Smooth muscle cell (in vitro differentiated cells): ENCODE measurements at regions not wholly inside any gene's neighbourhood (a gene's known extent, or its start where the extent isn't known, plus 50 kb on each side); places are given as distances from the start of the nearest gene placed in this dataset.

Source experiments
- DNase-seq: peaks from one replicate; lab custom pipeline; 2025; ENCODE audit not compliant: unreplicated experiment; lab: John Stamatoyannopoulos, UW
- H2AFZ ChIP-seq: fragments of 200-600 bp; sonication (generic); 2 replicates; pipeline ENCODE4 v1.6.0; 2016; ENCODE audit warnings: antibody characterized with exemption, low read depth, mild to moderate bottlenecking
- H3F3A ChIP-seq: fragments of 200-600 bp; sonication (generic); 2 replicates; pipeline ENCODE4 v1.6.0; 2017; ENCODE audit warnings: antibody characterized with exemption, low read depth
- H3K27ac ChIP-seq: fragments of 200-600 bp; sonication (generic); 2 replicates; pipeline ENCODE4 v1.5.1; 2016; ENCODE audit warnings: low read depth, mild to moderate bottlenecking
- H3K27me3 ChIP-seq: fragments of 200-600 bp; sonication (generic); 2 replicates; pipeline ENCODE4 v1.6.1; 2016; ENCODE audit warnings: low read depth, mild to moderate bottlenecking
- H3K36me3 ChIP-seq: fragments of 200-600 bp; sonication (generic); 2 replicates; pipeline ENCODE4 v1.5.1; 2016; ENCODE audit warnings: low read depth
- H3K4me1 ChIP-seq: fragments of 200-600 bp; sonication (generic); 2 replicates; pipeline ENCODE4 v1.5.1; 2016; ENCODE audit warnings: low read depth
- H3K4me2 ChIP-seq: fragments of 200-600 bp; sonication (generic); 2 replicates; pipeline ENCODE4 v1.6.0; 2016; ENCODE audit warnings: mild to moderate bottlenecking
- H3K4me3 ChIP-seq: fragments of 200-600 bp; sonication (generic); 2 replicates; pipeline ENCODE4 v1.5.1; 2016; ENCODE audit warnings: mild to moderate bottlenecking
- H3K79me2 ChIP-seq: fragments of 200-600 bp; sonication (generic); 2 replicates; pipeline ENCODE4 v1.6.0; 2016; ENCODE audit warnings: low read depth, mild to moderate bottlenecking
- H3K9ac ChIP-seq: fragments of 200-600 bp; sonication (generic); 2 replicates; pipeline ENCODE4 v1.6.0; 2016; ENCODE audit warnings: low read depth
- H3K9me3 ChIP-seq: fragments of 200-600 bp; sonication (generic); replicated peaks from 2 replicates; pipeline ENCODE4 v1.5.1; 2016; ENCODE audit warnings: low read depth
- H4K20me1 ChIP-seq: fragments of 200-600 bp; sonication (generic); 2 replicates; pipeline ENCODE4 v1.6.0; 2016; ENCODE audit warnings: low read depth
- WGBS: methylation state at CpG from one replicate; pipeline ENCODE4 v1.1.7; 2016; ENCODE audit warnings: low lambda C conversion rate; 5-methylcytosine and 5-hydroxymethylcytosine counted together
- TF ChIP-seq, protein P1 (sequence below): fragments of 200-600 bp; sonication (generic); IDR thresholded peaks from 2 replicates; pipeline ENCODE4 v1.5.1; 2017; ENCODE audit warnings: borderline replicate concordance, mild to moderate bottlenecking, antibody characterized with exemption; ENCODE audit not compliant: insufficient read depth, poor library complexity, severe bottlenecking

- H3K27ac ChIP-seq = no peak overlapping the region
- H3K79me2 ChIP-seq = no peaks in the 10 kb centered on the region
- H3K36me3 ChIP-seq = no peaks in the 10 kb centered on the region
- H3K4me1 ChIP-seq = no peaks in the 10 kb centered on the region
- H3K4me2 ChIP-seq = no peak overlapping the region
- H3F3A ChIP-seq = no peaks in the 10 kb centered on the region
- TF ChIP-seq, protein P1, sequence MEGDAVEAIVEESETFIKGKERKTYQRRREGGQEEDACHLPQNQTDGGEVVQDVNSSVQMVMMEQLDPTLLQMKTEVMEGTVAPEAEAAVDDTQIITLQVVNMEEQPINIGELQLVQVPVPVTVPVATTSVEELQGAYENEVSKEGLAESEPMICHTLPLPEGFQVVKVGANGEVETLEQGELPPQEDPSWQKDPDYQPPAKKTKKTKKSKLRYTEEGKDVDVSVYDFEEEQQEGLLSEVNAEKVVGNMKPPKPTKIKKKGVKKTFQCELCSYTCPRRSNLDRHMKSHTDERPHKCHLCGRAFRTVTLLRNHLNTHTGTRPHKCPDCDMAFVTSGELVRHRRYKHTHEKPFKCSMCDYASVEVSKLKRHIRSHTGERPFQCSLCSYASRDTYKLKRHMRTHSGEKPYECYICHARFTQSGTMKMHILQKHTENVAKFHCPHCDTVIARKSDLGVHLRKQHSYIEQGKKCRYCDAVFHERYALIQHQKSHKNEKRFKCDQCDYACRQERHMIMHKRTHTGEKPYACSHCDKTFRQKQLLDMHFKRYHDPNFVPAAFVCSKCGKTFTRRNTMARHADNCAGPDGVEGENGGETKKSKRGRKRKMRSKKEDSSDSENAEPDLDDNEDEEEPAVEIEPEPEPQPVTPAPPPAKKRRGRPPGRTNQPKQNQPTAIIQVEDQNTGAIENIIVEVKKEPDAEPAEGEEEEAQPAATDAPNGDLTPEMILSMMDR = no peak
- H3K27me3 ChIP-seq = no peaks in the 10 kb centered on the region
- WGBS = 94% methylated on average over 1 of the region's 1 CpG
- H4K20me1 ChIP-seq = no peaks in the 10 kb centered on the region
- no peak overlapping the region for H3K4me3 ChIP-seq
- no peak overlapping the region for H2AFZ ChIP-seq
- no peak overlapping the region for H3K9ac ChIP-seq
- no peaks in the 10 kb centered on the region for H3K9me3 ChIP-seq
- DNase-seq = no peak
These were observed 111.2 kb upstream of the OPRM1 start for GRCh38 chr6:153927867-153928266.

DNA sequence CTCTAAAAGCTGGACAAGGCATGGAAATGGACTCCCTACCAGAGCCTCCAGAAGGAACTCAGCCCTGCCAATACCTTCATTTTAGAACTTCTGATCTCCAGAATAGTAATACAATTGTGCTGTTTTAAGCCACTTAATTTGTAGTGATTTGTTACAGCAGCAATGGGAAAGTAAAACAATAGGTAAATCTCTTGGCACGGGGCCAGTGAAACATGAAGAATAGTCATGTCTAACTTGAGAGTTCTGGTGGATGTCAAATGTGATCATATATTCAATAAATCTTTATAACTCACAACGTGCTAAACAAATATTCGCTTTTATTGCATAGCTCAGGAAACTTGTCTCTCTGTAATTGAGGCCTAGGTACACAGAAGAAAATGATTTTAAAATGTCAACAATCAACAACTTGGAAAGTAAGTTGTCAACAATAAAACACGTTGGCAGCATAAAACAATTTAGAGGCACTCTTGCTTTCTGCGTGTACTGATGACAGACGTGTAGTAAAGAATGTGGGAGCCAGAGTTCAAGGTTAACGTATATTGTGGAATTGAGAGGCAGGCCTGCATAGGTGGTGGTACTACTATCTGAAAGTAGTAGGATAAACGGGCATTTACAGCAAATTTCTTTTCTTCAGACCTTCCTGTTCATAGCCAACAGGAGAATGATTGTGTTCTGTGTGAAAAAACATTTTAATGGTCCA, 140.5 kb upstream of the OPRM1 start:
- H2AFZ ChIP-seq = no peak overlapping the region
- H3K27me3 ChIP-seq = no peaks in the 10 kb centered on the region
- H3K9me3 ChIP-seq = no peaks in the 10 kb centered on the region
- no peaks in the 10 kb centered on the region for H3F3A ChIP-seq
- no peak for DNase-seq
- H3K9ac ChIP-seq = no peak overlapping the region
- H3K36me3 ChIP-seq = no peaks in the 10 kb centered on the region
- WGBS = 90% methylated on average over 8 of the region's 8 CpGs
- H3K4me2 ChIP-seq = no peak overlapping the region
- H3K27ac ChIP-seq = no peak overlapping the region
- H3K4me1 ChIP-seq = no peaks in the 10 kb centered on the region
- no peaks in the 10 kb centered on the region for H4K20me1 ChIP-seq
- H3K4me3 ChIP-seq = no peak overlapping the region
- no peaks in the 10 kb centered on the region for H3K79me2 ChIP-seq
- TF ChIP-seq, protein P1 = no peak

- H3K4me1 ChIP-seq = no peaks in the 10 kb centered on the region
- H3K9ac ChIP-seq = no peak overlapping the region
- no peaks in the 10 kb centered on the region for H3K36me3 ChIP-seq
- H2AFZ ChIP-seq = no peak overlapping the region
- TF ChIP-seq, protein P1 = no peak
- no peaks in the 10 kb centered on the region for H3F3A ChIP-seq
- no peaks in the 10 kb centered on the region for H3K27me3 ChIP-seq
- no peak overlapping the region for H3K4me3 ChIP-seq
- no peak overlapping the region for H3K4me2 ChIP-seq
- no peak overlapping the region for H3K27ac ChIP-seq
- H4K20me1 ChIP-seq = no peaks in the 10 kb centered on the region
- DNase-seq = no peak
- H3K79me2 ChIP-seq = no peaks in the 10 kb centered on the region
- peaks cover 8% of the 10 kb centered on the region for H3K9me3 ChIP-seq
These were observed 156.6 kb upstream of the OPRM1 start for GRCh38 chr6:153882411-153882810.

DNA sequence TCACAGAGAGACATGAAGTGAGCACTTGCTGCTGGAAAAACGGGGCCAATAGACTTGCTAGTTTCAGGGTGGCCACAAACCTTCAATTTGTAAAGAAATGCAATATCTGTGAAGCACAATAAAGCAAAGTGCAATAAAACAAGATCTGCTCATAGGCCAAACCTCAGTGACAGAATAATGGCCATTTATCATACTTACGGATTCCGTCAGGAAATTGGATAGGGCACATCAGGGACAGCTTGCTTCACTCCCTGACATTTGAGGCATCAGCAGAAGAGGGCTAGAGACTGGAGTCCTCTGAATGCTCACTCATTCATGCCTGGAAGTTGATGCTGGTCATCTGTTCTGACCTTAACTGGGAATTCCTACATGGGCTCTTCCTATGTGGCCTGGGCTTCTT, 165.5 kb upstream of the OPRM1 start:
- Histone ChIP-seq H3K4me1 (no peaks in the 10 kb centered on the region), H3K9ac (no peak overlapping the region), H3K79me2 (no peaks in the 10 kb centered on the region), H3F3A (no peaks in the 10 kb centered on the region), H3K36me3 (no peaks in the 10 kb centered on the region), H3K27me3 (no peaks in the 10 kb centered on the region), H3K4me2 (no peak overlapping the region), H3K4me3 (no peak overlapping the region), H2AFZ (no peak overlapping the region), H3K9me3 (peaks cover 4% of the 10 kb centered on the region), H4K20me1 (no peaks in the 10 kb centered on the region), H3K27ac (no peak overlapping the region)
- WGBS = 96% methylated on average over 3 of the region's 3 CpGs
- TF ChIP-seq, protein P1 = no peak
- DNase-seq = no peak
